ENCODE measurements at regions not wholly inside any gene's neighbourhood (a gene's known extent, or its start where the extent isn't known, plus 50 kb on each side); places are given as distances from the start of the nearest gene placed in this dataset.

- WGBS, 3 donors, result 42 to 71% (median 50%) methylated on average over 3 of the region's 3 CpGs
- DNase-seq (no peak), FAIRE-seq (no peak)
- Histone ChIP-seq H3K4me1 (ENCODE audit: control insufficient read depth in 3 of 3, insufficient read depth in 2 of 3, low read depth in 1 of 3, low read length in 2 of 3) (no peaks in the 10 kb centered on the region), H3K36me3 (ENCODE audit: control insufficient read depth in 3 of 3, insufficient read depth in 2 of 3, low read depth in 1 of 3, low read length in 3 of 3) (no peaks in the 10 kb centered on the region), H3K9me3 (ENCODE audit: control insufficient read depth in 2 of 2, insufficient read depth in 1 of 2, low read depth in 1 of 2, low read length in 1 of 2) (no peaks in the 10 kb centered on the region), H3K27ac (ENCODE audit: low read depth in 1 of 3, low read length in 2 of 3) (no peak overlapping the region), H3K4me3 (ENCODE audit: low read depth in 1 of 3, low read length in 3 of 3) (no peak overlapping the region), H3K27me3 (ENCODE audit: control insufficient read depth in 3 of 3, insufficient read depth in 3 of 3, low read length in 3 of 3) (no peaks in the 10 kb centered on the region)
Measured at GRCh38 chr5:120014535-120014934, 385.2 kb downstream of the FAM170A start.

- 44 to 68% (median 52%) methylated on average over 2 of the region's 2 CpGs for WGBS, 3 donors
- Histone ChIP-seq H3K27ac (ENCODE audit: low read depth in 1 of 3, low read length in 2 of 3) (no peak overlapping the region), H3K27me3 (ENCODE audit: control insufficient read depth in 3 of 3, insufficient read depth in 3 of 3, low read length in 3 of 3) (no peaks in the 10 kb centered on the region), H3K36me3 (ENCODE audit: control insufficient read depth in 3 of 3, insufficient read depth in 2 of 3, low read depth in 1 of 3, low read length in 3 of 3) (no peaks in the 10 kb centered on the region), H3K9me3 (ENCODE audit: control insufficient read depth in 2 of 2, insufficient read depth in 1 of 2, low read depth in 1 of 2, low read length in 1 of 2) (no peaks in the 10 kb centered on the region), H3K4me1 (ENCODE audit: control insufficient read depth in 3 of 3, insufficient read depth in 2 of 3, low read depth in 1 of 3, low read length in 2 of 3) (no peaks in the 10 kb centered on the region), H3K4me3 (ENCODE audit: low read depth in 1 of 3, low read length in 3 of 3) (no peak overlapping the region)
- no peak for FAIRE-seq
- no peak for DNase-seq
Measured at GRCh38 chr5:120016717-120017382, 387.5 kb downstream of the FAM170A start.

DNA sequence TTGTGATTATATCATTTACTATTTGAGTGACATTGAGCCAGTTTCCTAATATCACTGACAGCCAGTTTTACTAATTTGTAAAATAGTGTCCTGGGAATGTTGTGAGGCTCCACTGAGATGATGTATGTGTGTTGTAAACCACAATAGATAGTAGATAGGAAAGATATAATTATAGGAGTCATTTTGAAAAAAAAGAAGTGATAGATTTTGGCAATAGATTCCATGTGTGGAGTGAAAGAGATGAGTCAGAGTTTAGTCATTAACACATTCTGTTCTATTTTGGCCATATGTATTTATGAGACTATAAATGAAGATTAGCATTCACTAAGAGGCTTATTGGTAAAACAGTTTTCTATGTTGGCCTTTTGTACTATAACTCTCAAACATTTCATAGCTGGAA is 388.2 kb downstream of the FAM170A start:
- H3K27me3 ChIP-seq (ENCODE audit: control insufficient read depth in 3 of 3, insufficient read depth in 3 of 3, low read length in 3 of 3), result no peaks in the 10 kb centered on the region
- no peak for FAIRE-seq

DNA sequence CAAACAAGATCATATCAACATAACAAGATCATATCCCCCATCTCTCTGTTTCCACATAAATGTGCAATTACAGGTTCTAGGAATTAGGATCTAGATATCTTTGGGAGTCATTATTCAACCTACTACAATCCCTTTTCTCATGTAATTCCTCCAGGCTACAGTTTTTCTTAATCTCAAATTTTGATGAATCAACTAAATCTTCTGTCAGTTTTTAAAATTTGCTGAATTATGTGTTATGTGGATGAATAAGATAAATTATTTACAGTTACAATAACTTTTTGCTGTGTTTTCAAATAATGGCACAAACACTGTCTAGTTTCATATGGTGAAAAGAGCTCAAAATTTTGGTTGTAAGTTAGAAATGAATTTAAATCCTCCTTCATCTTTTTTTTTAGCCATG is 405.8 kb downstream of the FAM170A start:
- no peak for DNase-seq
- Histone ChIP-seq H3K36me3 (ENCODE audit: control insufficient read depth in 3 of 3, insufficient read depth in 2 of 3, low read depth in 1 of 3, low read length in 3 of 3) (no peaks in the 10 kb centered on the region), H3K4me3 (ENCODE audit: low read depth in 1 of 3, low read length in 3 of 3) (no peak overlapping the region), H3K27me3 (ENCODE audit: control insufficient read depth in 3 of 3, insufficient read depth in 3 of 3, low read length in 3 of 3) (no peaks in the 10 kb centered on the region), H3K4me1 (ENCODE audit: control insufficient read depth in 3 of 3, insufficient read depth in 2 of 3, low read depth in 1 of 3, low read length in 2 of 3) (no peaks in the 10 kb centered on the region), H3K27ac (ENCODE audit: low read depth in 1 of 3, low read length in 2 of 3) (no peak overlapping the region), H3K9me3 (ENCODE audit: control insufficient read depth in 2 of 2, insufficient read depth in 1 of 2, low read depth in 1 of 2, low read length in 1 of 2) (no peaks in the 10 kb centered on the region)
- no peak for FAIRE-seq

More for the DNA sequence above, 388.2 kb downstream of the FAM170A start:
- H3K27ac ChIP-seq (ENCODE audit: low read depth in 1 of 3, low read length in 2 of 3), result no peak overlapping the region
- DNase-seq, result no peak
- no peak overlapping the region for H3K4me3 ChIP-seq (ENCODE audit: low read depth in 1 of 3, low read length in 3 of 3)
- H3K4me1 ChIP-seq (ENCODE audit: control insufficient read depth in 3 of 3, insufficient read depth in 2 of 3, low read depth in 1 of 3, low read length in 2 of 3), result no peaks in the 10 kb centered on the region
- H3K36me3 ChIP-seq (ENCODE audit: control insufficient read depth in 3 of 3, insufficient read depth in 2 of 3, low read depth in 1 of 3, low read length in 3 of 3), result no peaks in the 10 kb centered on the region
- H3K9me3 ChIP-seq (ENCODE audit: control insufficient read depth in 2 of 2, insufficient read depth in 1 of 2, low read depth in 1 of 2, low read length in 1 of 2), result no peaks in the 10 kb centered on the region

- no peak for FAIRE-seq
- no peaks in the 10 kb centered on the region for H3K27me3 ChIP-seq (ENCODE audit: control insufficient read depth in 3 of 3, insufficient read depth in 3 of 3, low read length in 3 of 3)
- no peaks in the 10 kb centered on the region for H3K4me1 ChIP-seq (ENCODE audit: control insufficient read depth in 3 of 3, insufficient read depth in 2 of 3, low read depth in 1 of 3, low read length in 2 of 3)
- H3K9me3 ChIP-seq (ENCODE audit: control insufficient read depth in 2 of 2, insufficient read depth in 1 of 2, low read depth in 1 of 2, low read length in 1 of 2), result no peaks in the 10 kb centered on the region
- no peaks in the 10 kb centered on the region for H3K36me3 ChIP-seq (ENCODE audit: control insufficient read depth in 3 of 3, insufficient read depth in 2 of 3, low read depth in 1 of 3, low read length in 3 of 3)
- 89 to 92% (median 89%) methylated on average over 16 of the region's 16 CpGs for WGBS, 3 donors
- DNase-seq, result no peak
- H3K27ac ChIP-seq (ENCODE audit: low read depth in 1 of 3, low read length in 2 of 3), result no peak overlapping the region
- no peak overlapping the region for H3K4me3 ChIP-seq (ENCODE audit: low read depth in 1 of 3, low read length in 3 of 3)
Measured at GRCh38 chr5:120035815-120036577, 406.6 kb downstream of the FAM170A start.

- H3K27ac ChIP-seq (ENCODE audit: low read depth in 1 of 3, low read length in 2 of 3), result no peak overlapping the region
- H3K4me1 ChIP-seq (ENCODE audit: control insufficient read depth in 3 of 3, insufficient read depth in 2 of 3, low read depth in 1 of 3, low read length in 2 of 3), result no peaks in the 10 kb centered on the region
- DNase-seq, result no peak
- WGBS, 3 donors, result 71 to 72% (median 72%) methylated on average over 3 of the region's 3 CpGs
- no peaks in the 10 kb centered on the region for H3K27me3 ChIP-seq (ENCODE audit: control insufficient read depth in 3 of 3, insufficient read depth in 3 of 3, low read length in 3 of 3)
- FAIRE-seq, result no peak
- no peaks in the 10 kb centered on the region for H3K36me3 ChIP-seq (ENCODE audit: control insufficient read depth in 3 of 3, insufficient read depth in 2 of 3, low read depth in 1 of 3, low read length in 3 of 3)
- H3K4me3 ChIP-seq (ENCODE audit: low read depth in 1 of 3, low read length in 3 of 3), result no peak overlapping the region
- no peaks in the 10 kb centered on the region for H3K9me3 ChIP-seq (ENCODE audit: control insufficient read depth in 2 of 2, insufficient read depth in 1 of 2, low read depth in 1 of 2, low read length in 1 of 2)
Measured at GRCh38 chr5:120037451-120037850, 408.1 kb downstream of the FAM170A start.

- FAIRE-seq (peak; percentile 57), DNase-seq (no peak)
- Histone ChIP-seq H3K27ac (ENCODE audit: low read depth in 1 of 3, low read length in 2 of 3) (no peak overlapping the region), H3K4me3 (ENCODE audit: low read depth in 1 of 3, low read length in 3 of 3) (no peak overlapping the region), H3K27me3 (ENCODE audit: control insufficient read depth in 3 of 3, insufficient read depth in 3 of 3, low read length in 3 of 3) (no peaks in the 10 kb centered on the region), H3K9me3 (ENCODE audit: control insufficient read depth in 2 of 2, insufficient read depth in 1 of 2, low read depth in 1 of 2, low read length in 1 of 2) (no peaks in the 10 kb centered on the region), H3K4me1 (ENCODE audit: control insufficient read depth in 3 of 3, insufficient read depth in 2 of 3, low read depth in 1 of 3, low read length in 2 of 3) (no peaks in the 10 kb centered on the region), H3K36me3 (ENCODE audit: control insufficient read depth in 3 of 3, insufficient read depth in 2 of 3, low read depth in 1 of 3, low read length in 3 of 3) (no peaks in the 10 kb centered on the region)
- 70 to 82% (median 77%) methylated on average over 3 of the region's 3 CpGs for WGBS, 3 donors
Measured at GRCh38 chr5:120039111-120039510, 409.8 kb downstream of the FAM170A start.

DNA sequence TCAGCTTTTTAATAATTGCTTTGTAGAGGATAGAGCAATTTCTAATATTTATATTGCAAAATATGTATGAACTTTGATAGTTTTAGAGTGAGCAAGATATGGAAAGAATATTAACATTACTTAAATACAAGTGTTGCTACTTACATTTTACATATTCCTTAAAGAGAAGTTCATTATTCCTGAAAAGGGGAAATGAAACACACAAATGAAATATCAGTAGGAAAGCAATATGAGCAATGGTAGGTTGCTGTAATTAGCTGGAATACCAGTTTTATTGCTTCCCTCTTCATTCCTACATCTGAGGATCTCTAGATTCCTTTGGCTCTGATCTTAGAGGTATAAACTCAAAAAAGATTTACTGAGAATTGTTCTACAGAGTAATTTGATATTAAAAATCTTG is 414.1 kb downstream of the FAM170A start:
- H3K9me3 ChIP-seq (ENCODE audit: control insufficient read depth in 2 of 2, insufficient read depth in 1 of 2, low read depth in 1 of 2, low read length in 1 of 2), result no peaks in the 10 kb centered on the region
- DNase-seq (no peak), FAIRE-seq (no peak)
- H3K36me3 ChIP-seq (ENCODE audit: control insufficient read depth in 3 of 3, insufficient read depth in 2 of 3, low read depth in 1 of 3, low read length in 3 of 3), result no peaks in the 10 kb centered on the region
- H3K4me1 ChIP-seq (ENCODE audit: control insufficient read depth in 3 of 3, insufficient read depth in 2 of 3, low read depth in 1 of 3, low read length in 2 of 3), result no peaks in the 10 kb centered on the region
- no peaks in the 10 kb centered on the region for H3K27me3 ChIP-seq (ENCODE audit: control insufficient read depth in 3 of 3, insufficient read depth in 3 of 3, low read length in 3 of 3)
- H3K27ac ChIP-seq (ENCODE audit: low read depth in 1 of 3, low read length in 2 of 3), result no peak overlapping the region
- no peak overlapping the region for H3K4me3 ChIP-seq (ENCODE audit: low read depth in 1 of 3, low read length in 3 of 3)

All from small intestine (tissue), 7 donors.